ENCODE measurements at regions not wholly inside any gene's neighbourhood (a gene's known extent, or its start where the extent isn't known, plus 50 kb on each side); places are given as distances from the start of the nearest gene placed in this dataset.

DNA sequence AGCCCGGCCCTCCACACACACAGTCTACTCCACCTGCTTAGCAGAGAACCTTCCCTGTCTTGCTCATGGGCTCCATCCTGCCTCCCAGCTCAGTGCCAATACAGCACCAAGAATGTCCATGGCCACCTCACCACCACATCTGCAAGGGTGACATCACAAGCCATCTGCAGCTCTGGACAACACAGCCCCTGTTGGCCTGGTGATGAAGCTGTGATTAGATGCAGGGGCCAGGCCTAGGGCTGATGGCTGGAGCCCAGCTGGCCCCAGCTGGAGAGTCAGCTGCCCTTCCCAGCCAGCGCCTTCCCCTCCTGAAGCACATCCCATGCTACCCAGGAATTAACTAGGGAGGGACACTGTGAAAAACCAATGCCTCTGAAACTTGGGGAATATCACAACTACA is 91.1 kb downstream of the TTC32 start:
- H3K9me3 Mint-ChIP-seq (ENCODE audit: insufficient read depth): no peaks in the 10 kb centered on the region
- peaks cover 3% of the 10 kb centered on the region for H3K27me3 Mint-ChIP-seq
- no peak overlapping the region for H2AFZ ChIP-seq (ENCODE audit: insufficient read depth, low read depth, low read length, poor library complexity, severe bottlenecking)
- H3K4me2 ChIP-seq (replicated peaks; ENCODE audit: low read depth, low read length, poor library complexity, severe bottlenecking): no peak overlapping the region
- ATAC-seq (ENCODE audit: low read depth) (no peak), DNase-seq (no peak)
- H3K27ac ChIP-seq (ENCODE audit: low read length in 2 of 2): no peak overlapping the region
- POLR2A ChIA-PET: no interaction called here
- WGBS (ENCODE audit: insufficient coverage): 95% methylated on average over 2 of the region's 2 CpGs
- H3K27ac Mint-ChIP-seq: no peak overlapping the region
- no peaks in the 10 kb centered on the region for H3K36me3 ChIP-seq (replicated peaks in 1 of 2; ENCODE audit: control extremely low read depth in 1 of 2, control insufficient read depth in 1 of 2, extremely low read depth in 1 of 2, insufficient read depth in 2 of 2, low read length in 1 of 2)
- H3K9ac ChIP-seq (ENCODE audit: low read length): no peak overlapping the region
- no peak overlapping the region for H3K4me3 ChIP-seq (ENCODE audit: control extremely low read depth in 1 of 5, extremely low read depth in 1 of 5, insufficient read depth in 1 of 5, low read depth in 2 of 5, low read length in 4 of 5)
- no peak overlapping the region for H3K4me3 Mint-ChIP-seq
- CTCF ChIA-PET: no interaction called here
- no peak for TF ChIP-seq EZH2 (IDR thresholded peaks at IDR 0.05; ENCODE audit: borderline replicate concordance, insufficient read depth, low read depth, low read length, poor library complexity, severe bottlenecking)
- TF ChIP-seq, protein P1, sequence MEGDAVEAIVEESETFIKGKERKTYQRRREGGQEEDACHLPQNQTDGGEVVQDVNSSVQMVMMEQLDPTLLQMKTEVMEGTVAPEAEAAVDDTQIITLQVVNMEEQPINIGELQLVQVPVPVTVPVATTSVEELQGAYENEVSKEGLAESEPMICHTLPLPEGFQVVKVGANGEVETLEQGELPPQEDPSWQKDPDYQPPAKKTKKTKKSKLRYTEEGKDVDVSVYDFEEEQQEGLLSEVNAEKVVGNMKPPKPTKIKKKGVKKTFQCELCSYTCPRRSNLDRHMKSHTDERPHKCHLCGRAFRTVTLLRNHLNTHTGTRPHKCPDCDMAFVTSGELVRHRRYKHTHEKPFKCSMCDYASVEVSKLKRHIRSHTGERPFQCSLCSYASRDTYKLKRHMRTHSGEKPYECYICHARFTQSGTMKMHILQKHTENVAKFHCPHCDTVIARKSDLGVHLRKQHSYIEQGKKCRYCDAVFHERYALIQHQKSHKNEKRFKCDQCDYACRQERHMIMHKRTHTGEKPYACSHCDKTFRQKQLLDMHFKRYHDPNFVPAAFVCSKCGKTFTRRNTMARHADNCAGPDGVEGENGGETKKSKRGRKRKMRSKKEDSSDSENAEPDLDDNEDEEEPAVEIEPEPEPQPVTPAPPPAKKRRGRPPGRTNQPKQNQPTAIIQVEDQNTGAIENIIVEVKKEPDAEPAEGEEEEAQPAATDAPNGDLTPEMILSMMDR (IDR thresholded peaks at IDR 0.05): no peak
- H3K79me2 ChIP-seq (ENCODE audit: control insufficient read depth, insufficient read depth, low read length): no peaks in the 10 kb centered on the region
- no peaks in the 10 kb centered on the region for H3K4me1 ChIP-seq (ENCODE audit: control insufficient read depth in 2 of 2, insufficient read depth in 2 of 2, low read length in 2 of 2)
- peaks cover 0 to 4% (median 0%) of the 10 kb centered on the region in 3 donors for H3K9me3 ChIP-seq (ENCODE audit: control extremely low read depth in 1 of 3, control insufficient read depth in 2 of 3, insufficient read depth in 1 of 3, low read length in 2 of 3)
- H3K4me1 Mint-ChIP-seq: no peaks in the 10 kb centered on the region
- intact Hi-C loops (cut with micrococcal nuclease): no loop called here
- H4K20me1 ChIP-seq (ENCODE audit: control insufficient read depth, insufficient read depth, low read length, poor library complexity, severe bottlenecking): no peaks in the 10 kb centered on the region
- no peaks in the 10 kb centered on the region for H3K27me3 ChIP-seq (replicated peaks in 1 of 4; ENCODE audit: control extremely low read depth in 1 of 4, control insufficient read depth in 3 of 4, insufficient read depth in 4 of 4, low read length in 3 of 4)

DNA sequence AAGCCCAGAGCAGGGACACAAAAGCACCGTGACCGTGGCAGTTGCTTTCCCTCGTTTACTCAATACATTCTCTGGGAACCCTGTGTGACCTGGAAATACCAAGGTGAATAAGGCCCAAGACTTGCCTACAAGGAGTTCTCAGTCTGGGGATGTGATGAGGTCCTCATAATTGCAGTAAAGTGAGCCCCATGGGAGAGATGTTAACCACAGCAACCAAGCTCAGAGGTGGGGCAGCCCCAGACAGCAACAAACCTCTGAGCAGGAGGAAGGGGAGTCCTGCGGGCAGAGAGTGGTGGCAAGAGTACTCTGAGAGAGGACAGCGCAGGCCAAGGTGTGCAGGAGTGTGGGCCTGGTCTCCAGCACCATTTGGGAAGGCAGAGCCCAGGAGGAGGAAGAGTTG is 91.6 kb downstream of the TTC32 start:
- Histone ChIP-seq H3K9ac (ENCODE audit: low read length) (no peak overlapping the region), H4K20me1 (ENCODE audit: control insufficient read depth, insufficient read depth, low read length, poor library complexity, severe bottlenecking) (no peaks in the 10 kb centered on the region), H3K27ac (ENCODE audit: low read length in 2 of 2) (no peak overlapping the region), H3K4me1 (ENCODE audit: control insufficient read depth in 2 of 2, insufficient read depth in 2 of 2, low read length in 2 of 2) (no peaks in the 10 kb centered on the region), H2AFZ (ENCODE audit: insufficient read depth, low read depth, low read length, poor library complexity, severe bottlenecking) (no peak overlapping the region), H3K4me3 (ENCODE audit: control extremely low read depth in 1 of 5, extremely low read depth in 1 of 5, insufficient read depth in 1 of 5, low read depth in 2 of 5, low read length in 4 of 5) (no peak overlapping the region), H3K36me3 (replicated peaks in 1 of 2; ENCODE audit: control extremely low read depth in 1 of 2, control insufficient read depth in 1 of 2, extremely low read depth in 1 of 2, insufficient read depth in 2 of 2, low read length in 1 of 2) (no peaks in the 10 kb centered on the region), H3K9me3 (ENCODE audit: control extremely low read depth in 1 of 3, control insufficient read depth in 2 of 3, insufficient read depth in 1 of 3, low read length in 2 of 3) (peaks cover 0 to 4% (median 0%) of the 10 kb centered on the region in 3 donors), H3K79me2 (ENCODE audit: control insufficient read depth, insufficient read depth, low read length) (no peaks in the 10 kb centered on the region), H3K4me2 (replicated peaks; ENCODE audit: low read depth, low read length, poor library complexity, severe bottlenecking) (no peak overlapping the region), H3K27me3 (replicated peaks in 1 of 4; ENCODE audit: control extremely low read depth in 1 of 4, control insufficient read depth in 3 of 4, insufficient read depth in 4 of 4, low read length in 3 of 4) (no peaks in the 10 kb centered on the region)
- DNase-seq: no peak
- Mint-ChIP-seq H3K9me3 (ENCODE audit: insufficient read depth) (no peaks in the 10 kb centered on the region), H3K4me1 (no peaks in the 10 kb centered on the region), H3K27me3 (peaks cover 7% of the 10 kb centered on the region), H3K4me3 (no peak overlapping the region), H3K27ac (no peak overlapping the region)
- intact Hi-C loops (cut with micrococcal nuclease): no loop called here
- 87% methylated on average over 5 of the region's 5 CpGs for WGBS (ENCODE audit: insufficient coverage)
- CTCF ChIA-PET: no interaction called here
- ATAC-seq (ENCODE audit: low read depth): no peak
- no peak for TF ChIP-seq EZH2 (IDR thresholded peaks at IDR 0.05; ENCODE audit: borderline replicate concordance, insufficient read depth, low read depth, low read length, poor library complexity, severe bottlenecking)
- TF ChIP-seq, protein P1 (IDR thresholded peaks at IDR 0.05): no peak
- POLR2A ChIA-PET: no interaction called here

Data from B cell (primary cell).